IMR-90 (cell line): ENCODE measurements at regions not wholly inside any gene's neighbourhood (a gene's known extent, or its start where the extent isn't known, plus 50 kb on each side); places are given as distances from the start of the nearest gene placed in this dataset.

Experiments used
- CEBPB ChIP-seq: IDR thresholded peaks from 2 replicates; pipeline ENCODE4 v1.6.1; 2012; ENCODE audit warnings: low read depth, low read length, improper control_type of control experiment
- POLR2A ChIP-seq: IDR thresholded peaks from 2 replicates; pipeline ENCODE4 v1.6.1; 2012; ENCODE audit warnings: mild to moderate bottlenecking, low read depth, low read length
- TF ChIP-seq, protein P1 (sequence below): conservative IDR thresholded peaks from 2 replicates; pipeline ENCODE4 v1.5.1; 2012; ENCODE audit warnings: mild to moderate bottlenecking, low read depth, low read length, improper control_type of control experiment
- TF ChIP-seq, protein P2 (sequence below): fragments of 150-350 bp; IDR thresholded peaks from 2 replicates; pipeline ENCODE4 v1.6.1; 2017; ENCODE audit warnings: mild to moderate bottlenecking, antibody characterized with exemption, low read length, low read depth

- TF ChIP-seq, protein P1, sequence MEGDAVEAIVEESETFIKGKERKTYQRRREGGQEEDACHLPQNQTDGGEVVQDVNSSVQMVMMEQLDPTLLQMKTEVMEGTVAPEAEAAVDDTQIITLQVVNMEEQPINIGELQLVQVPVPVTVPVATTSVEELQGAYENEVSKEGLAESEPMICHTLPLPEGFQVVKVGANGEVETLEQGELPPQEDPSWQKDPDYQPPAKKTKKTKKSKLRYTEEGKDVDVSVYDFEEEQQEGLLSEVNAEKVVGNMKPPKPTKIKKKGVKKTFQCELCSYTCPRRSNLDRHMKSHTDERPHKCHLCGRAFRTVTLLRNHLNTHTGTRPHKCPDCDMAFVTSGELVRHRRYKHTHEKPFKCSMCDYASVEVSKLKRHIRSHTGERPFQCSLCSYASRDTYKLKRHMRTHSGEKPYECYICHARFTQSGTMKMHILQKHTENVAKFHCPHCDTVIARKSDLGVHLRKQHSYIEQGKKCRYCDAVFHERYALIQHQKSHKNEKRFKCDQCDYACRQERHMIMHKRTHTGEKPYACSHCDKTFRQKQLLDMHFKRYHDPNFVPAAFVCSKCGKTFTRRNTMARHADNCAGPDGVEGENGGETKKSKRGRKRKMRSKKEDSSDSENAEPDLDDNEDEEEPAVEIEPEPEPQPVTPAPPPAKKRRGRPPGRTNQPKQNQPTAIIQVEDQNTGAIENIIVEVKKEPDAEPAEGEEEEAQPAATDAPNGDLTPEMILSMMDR = no peak
- TF ChIP-seq CEBPB (no peak), POLR2A (no peak)
- TF ChIP-seq, protein P2, sequence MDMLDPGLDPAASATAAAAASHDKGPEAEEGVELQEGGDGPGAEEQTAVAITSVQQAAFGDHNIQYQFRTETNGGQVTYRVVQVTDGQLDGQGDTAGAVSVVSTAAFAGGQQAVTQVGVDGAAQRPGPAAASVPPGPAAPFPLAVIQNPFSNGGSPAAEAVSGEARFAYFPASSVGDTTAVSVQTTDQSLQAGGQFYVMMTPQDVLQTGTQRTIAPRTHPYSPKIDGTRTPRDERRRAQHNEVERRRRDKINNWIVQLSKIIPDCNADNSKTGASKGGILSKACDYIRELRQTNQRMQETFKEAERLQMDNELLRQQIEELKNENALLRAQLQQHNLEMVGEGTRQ = no peak
Measured at GRCh38 chr2:236485519-236485918, 84.1 kb upstream of the ACKR3 start.
